GM19395 (cell line): ENCODE measurements at regions not wholly inside any gene's neighbourhood (a gene's known extent, or its start where the extent isn't known, plus 50 kb on each side); places are given as distances from the start of the nearest gene placed in this dataset.
"Not testable (repeated sequence)": the region's sequence is repeated elsewhere in the genome, so short reads cannot be mapped to it uniquely, and the experiment has no call there.

ENCODE experiments used
- ATAC-seq: cut with Tn5 transposase; IDR thresholded peaks from one replicate; pipeline ENCODE4 v1.9.1; 2021; ENCODE audit warnings: mild to moderate bottlenecking, moderate library complexity; ENCODE audit not compliant: unreplicated experiment

DNA sequence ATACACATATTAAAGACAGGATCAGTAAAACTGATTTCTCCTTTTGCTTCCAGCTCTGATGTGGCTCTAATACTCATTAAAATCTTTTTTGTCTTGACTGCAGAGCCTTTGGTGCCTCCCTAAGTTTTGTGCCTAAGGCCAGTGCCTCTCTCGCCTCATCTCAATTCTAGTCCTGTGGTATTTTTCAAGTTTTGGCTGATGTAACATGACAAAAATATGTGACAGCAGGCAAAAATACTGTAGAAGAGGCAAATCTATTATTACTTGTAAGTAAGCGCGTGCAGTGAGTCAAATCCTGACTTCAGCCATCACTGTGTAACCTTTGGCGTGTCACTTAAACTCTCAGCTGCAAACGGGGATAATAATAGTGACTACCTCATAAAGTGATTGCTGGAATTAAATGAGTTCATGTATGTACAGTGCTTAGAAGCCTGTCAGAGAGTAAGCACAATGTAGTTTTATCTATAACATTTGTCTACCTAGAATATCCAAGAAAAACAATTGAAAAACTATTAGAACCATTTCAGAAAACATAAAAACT, 74.0 kb downstream of the MAB21L3 start:
- ATAC-seq, result no peak

DNA sequence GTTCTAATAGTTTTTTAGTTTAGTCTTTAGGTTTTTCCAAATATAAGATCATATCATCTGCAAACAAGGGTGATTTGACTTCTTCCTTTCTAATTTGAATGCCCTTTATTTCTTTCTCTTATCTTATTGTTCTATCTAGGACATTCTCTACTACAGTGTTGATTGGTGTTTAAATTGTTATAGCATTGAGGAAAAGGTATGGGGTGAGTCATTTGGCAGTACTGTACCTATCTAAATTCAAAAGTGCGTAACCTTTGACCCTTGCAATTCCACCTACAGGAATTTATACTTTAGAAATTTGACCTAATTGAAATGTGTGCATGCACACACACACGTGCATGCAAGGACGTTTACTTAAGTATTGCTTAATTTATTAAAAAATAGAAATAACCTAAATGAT, 78.3 kb downstream of the MAB21L3 start:
- ATAC-seq, result no peak

DNA sequence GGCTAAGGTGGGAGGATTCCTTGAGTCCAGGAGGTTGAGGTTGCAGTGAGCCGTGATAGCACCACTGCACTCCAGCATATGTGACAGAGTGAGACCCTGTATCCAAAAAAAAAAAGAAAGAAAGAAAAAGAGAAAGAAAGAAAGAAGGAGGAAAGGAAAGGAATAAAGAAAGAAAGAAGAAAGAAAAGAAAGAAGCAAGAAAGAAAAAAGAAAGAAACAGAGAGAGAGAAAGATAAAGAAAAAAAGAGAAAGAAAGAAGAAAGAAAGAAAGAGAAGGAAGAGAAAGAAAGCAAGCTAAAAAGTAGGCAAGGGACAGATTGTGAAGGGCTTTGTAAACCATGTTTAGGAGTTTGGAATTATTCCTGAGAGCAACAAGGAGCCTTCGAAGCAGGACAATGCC, 80.1 kb downstream of the MAB21L3 start:
- ATAC-seq, result no peak

DNA sequence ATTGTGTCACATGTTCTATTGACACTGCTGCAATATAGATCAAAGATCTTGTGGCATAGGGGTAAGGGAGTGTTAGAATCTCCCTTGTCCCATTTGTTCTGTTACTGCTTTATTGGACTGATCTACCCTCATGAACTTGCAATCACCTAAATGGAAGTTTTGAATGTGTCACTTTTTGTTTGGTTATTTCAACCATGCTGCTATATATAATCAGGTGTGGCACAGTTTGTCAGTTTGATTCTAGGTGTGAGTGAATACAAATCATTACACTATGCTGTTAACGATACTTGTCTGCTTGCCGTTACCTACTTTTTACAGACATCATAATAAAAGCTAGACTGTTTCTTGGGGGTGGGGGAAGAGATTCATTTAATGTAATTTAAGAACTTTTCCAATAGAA, 82.6 kb downstream of the MAB21L3 start:
- ATAC-seq, result no peak

DNA sequence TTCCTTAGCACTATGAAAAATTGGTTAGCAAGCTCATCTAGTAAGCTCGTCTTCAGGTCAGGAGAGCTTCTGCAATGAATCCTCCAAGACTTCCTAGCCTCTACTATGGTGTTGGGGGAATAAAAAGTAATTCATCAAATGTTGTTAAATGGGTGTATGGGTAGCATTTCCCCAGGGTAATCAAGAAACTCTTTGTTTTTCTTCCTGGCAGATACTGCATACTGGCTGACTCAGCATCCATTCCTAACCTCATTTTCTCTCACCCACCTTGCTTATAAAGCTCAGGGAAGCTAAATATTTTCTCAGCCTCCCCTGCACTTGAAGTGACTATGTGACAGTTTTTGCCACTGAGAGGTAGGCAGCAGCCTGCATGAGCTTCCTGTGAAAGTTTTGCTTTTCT, 83.4 kb downstream of the MAB21L3 start:
- no peak for ATAC-seq

DNA sequence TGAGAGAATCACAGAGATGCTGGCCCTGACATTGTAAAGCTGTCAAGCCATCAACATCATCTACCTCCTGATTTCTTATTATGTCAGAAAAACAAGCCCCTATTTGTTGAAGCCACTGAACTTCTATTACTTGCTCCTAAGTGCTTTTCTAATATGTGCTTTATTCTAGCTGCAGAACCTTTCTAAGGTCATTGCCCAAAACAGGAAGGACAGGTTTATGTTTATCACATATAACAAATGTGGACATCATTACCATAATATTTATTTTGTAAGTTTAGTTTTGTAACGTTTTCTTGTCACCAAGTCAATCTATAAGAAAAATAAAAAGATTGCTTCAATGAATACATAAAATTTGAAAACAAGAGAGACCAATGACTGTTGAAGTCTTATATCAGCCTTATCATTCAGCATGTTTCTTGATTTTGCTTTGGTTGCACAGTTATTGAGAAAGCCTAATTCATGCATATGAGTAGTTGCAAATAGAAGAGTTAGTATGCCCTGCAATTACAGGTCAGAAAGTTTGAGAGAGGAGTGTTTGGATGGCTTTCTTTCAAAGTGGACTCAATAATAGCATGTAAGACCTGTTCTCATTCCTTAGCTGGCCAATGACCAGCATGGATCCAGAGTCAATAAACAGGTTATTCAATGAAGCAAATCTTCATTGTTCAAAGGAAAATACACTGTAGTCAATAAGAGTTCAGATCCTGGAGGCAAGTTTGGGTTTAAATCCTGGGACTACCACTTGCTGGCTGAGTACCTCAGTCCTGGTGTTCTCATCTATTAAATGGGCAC, 84.1 kb downstream of the MAB21L3 start:
- no peak for ATAC-seq

DNA sequence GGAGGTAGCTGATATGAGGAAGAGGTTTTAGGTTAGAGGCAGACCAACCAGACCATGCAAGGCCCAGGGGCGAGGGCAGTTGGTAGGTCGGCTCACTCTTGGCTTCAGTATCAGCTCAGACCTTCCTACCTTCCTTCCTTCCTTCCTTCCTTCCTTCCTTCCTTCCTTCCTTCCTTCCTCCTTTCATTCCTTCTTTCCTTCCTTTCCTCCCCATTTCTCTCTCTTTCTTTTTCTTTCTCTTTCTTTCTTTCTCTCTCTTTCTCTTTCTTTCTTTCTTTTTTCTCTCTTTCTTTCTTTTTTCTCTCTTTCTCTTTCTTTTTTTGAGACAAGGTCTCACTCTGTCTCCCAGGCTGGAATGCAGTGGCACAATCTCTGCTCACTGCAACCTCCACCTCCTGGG, 89.1 kb downstream of the MAB21L3 start:
- not testable (repeated sequence) for ATAC-seq

DNA sequence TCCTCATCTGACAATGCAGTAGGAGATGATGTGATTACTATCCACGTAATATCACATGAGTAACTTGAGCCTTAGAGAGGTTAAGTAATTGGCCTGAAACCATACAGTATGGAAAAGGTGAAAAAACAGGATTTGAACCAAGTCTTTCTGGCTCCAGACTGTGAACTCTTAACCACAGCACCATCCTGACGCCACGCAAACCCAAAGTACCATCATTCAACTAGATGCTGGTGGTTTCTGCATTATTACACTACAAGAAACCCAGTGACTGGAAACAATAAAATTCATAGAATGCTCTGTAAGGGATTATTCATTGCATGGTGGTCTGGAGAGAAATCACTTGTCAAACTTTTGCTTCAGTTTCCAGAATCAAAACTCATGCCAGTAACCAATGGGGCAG, 90.7 kb downstream of the MAB21L3 start:
- no peak for ATAC-seq

DNA sequence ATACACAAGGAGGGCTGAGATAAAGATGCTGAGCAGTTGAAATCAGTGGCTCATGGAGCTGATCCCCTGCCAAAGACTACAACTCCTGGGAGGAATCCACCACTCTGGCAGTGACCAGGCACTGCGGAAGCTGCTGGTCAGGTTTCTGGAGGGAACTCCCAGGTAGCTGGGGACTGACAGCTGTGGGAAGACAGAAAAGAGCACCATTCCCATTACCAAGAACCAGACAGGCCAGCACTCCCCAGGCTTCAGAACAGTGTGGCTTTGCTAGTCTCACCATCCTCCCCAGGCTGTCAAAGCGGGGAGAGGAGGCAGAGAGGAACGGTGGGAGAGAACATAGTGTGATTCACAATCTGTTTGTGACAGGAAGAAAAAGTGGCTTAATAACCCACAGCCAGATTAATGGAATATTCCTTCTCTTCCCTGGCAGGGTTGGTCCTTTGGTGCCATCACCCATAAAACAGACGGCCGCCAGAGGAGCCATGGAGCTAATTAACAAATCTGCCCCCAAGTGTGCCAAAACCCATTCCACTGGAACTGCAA, 92.1 kb downstream of the MAB21L3 start:
- no peak for ATAC-seq

DNA sequence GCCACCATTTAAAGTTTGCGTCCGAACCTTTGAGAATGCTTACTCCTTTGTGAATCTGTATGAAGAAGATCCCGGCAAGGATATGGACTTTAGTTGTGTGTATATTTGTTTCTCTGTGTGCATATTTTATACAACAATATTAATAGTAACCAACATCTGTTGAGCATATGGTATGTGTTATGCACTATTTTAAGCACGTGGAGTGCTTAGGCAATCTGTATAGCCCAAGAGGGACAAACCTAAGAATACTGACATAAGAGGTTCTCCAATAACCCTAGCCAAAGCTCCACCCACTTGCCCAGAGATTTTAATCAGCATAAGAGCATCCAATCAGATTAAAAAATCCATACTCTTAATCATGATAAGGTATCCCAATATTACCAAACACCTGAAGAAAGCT, 92.7 kb downstream of the MAB21L3 start:
- ATAC-seq, result no peak

DNA sequence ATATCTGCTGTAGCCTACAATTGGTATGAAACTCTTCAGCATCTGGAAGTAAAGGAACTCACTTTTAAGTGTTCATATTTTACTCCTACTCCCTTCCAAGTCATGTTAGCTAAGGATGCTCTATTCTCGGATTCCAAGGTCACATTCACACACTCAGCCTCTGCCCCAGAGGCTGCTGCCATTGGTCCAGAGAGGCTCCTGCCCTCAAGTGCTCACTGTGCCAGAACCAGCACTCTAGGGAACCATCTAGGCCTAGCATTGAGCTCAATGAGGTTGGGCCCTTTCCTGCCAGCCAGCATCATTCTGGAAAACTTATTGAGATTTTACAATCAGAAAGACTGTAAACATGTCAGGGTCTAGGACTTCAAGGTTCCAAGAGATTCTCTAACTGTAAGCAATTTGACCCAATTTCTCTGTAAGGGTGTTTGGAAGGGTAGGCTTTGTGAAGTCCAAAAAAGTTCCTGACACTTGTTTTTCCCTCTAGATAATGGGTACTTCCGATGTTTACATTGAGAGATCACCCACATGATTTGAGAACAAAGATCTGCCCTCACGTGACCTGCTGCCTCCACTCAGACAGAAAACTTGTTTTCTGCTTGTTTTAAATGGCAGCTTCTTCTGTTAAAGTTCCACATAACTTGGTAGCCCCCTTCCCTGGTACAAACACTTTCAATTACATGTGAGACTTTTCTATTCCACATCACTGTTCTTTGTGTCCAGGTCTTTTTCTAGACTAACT, 94.9 kb downstream of the MAB21L3 start:
- no peak for ATAC-seq

DNA sequence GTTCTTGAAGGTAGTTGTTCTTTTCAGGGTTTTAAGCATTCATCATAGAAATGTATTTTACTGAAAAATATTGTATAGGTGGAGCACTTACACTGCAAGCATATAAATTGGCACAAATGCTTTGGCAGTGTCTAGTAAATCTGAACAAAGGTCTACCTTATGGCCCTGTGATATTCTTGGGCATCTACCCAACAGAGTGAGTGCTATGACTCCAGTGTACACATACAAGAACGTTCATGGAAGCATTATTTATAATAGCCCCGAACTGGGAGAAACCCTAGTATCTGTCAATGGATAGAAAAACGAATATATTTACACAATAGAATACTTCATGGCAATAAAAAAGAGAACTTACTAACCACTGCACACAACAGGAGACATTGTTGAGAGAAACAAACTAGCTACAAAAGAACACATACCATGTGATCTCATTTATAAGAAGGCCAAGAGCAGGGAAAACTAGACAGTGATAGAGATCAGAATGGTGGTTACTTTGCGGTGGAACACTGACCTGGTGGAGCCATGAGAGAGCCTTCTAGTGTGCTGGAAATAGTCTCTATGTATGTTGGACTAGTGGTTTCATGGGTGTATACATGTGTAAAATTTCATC, 96.0 kb downstream of the MAB21L3 start:
- no peak for ATAC-seq

DNA sequence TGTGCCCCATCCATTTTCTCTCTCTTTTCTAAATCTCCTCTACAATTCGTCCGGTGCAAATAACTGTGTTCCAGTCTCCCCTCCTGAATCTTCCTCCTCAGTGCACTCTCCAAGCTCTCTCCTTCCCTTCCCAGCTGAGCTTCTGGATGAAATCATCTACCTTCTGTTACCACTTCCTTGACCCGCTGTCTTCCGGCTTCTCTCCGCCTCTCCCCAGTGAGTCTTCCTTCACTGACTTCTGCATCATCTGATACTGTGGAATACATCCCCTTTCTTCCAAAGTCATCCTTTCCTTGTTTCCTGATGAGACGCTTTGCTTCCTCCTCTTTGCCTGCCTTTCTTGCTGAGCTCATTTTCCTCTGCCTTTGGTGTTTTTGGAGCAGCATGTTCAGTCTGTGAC, 96.9 kb downstream of the MAB21L3 start:
- ATAC-seq, result no peak

DNA sequence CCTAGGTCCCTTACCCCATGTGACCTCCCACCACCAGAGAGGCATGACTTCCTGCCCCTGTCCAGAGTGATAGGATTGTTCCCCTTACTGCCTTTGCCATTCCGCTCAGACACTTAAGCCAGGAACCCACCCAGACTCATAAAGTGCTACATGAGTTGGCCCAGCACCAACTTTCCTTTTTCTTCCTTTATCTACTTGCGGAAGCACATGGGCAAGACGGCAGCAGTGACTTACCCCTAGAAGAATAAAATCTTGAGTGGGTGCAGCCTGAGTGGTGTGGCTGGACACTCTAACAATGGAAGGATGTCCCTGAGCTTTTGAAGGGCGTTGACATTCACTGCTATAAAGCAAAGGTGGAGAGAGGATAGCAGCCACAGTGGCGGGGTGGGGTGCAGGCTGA, 100.1 kb downstream of the MAB21L3 start:
- ATAC-seq, result no peak

DNA sequence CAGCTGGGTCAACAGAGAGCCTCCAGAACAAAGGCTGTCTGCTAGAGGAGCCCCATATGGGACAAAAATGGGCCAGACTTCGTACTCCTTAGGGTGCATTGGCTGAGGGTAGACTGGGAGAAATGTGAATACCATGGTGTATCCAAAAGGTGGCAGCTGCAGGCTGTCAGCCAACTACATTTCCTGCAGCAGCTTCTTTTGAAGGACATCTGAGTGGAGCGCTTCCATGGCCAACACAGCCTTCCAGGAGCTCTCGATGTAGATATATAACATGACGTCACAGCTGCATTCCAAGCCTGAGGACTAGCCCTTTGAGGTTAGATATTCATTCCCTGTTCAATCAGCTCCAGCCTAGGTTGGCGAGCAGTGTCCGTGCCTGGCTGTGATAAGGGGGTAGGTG, 107.7 kb downstream of the MAB21L3 start:
- no peak for ATAC-seq

DNA sequence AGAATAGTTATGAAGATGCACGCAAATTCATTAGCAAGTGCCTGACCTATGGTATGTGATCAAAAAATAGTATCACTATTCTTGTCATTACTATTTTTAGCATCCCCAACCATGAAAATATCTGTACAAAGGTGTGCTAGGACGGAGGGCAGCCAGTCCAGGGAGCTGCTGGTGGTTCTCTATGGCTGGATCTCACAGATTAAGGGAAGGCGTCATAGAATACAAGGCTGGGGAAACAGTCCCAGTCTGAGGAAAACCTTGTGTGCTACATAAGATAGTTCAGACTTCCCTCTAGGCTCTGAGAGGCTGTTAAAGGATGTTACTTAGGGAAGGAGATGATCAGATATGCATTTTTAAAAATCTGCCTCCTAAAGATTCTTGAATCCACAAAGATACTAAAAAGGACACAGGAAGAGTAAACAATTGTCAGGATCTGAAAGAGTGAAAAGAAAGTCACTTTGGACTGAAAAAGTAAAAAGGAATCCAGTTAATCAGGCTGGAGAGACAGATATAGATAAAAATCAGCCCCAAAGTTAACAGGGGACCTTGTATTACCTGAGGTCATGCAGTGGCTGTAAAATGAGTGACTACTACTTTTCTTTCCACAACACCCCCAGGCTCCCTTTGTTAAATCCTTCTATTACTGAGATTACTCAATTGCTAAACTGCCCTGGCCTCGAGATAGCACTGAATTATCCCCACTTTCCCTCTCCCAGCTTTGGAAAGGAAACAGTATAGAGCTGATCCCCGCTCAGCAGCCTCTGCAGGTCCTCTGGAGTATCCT, 108.6 kb downstream of the MAB21L3 start:
- no peak for ATAC-seq

DNA sequence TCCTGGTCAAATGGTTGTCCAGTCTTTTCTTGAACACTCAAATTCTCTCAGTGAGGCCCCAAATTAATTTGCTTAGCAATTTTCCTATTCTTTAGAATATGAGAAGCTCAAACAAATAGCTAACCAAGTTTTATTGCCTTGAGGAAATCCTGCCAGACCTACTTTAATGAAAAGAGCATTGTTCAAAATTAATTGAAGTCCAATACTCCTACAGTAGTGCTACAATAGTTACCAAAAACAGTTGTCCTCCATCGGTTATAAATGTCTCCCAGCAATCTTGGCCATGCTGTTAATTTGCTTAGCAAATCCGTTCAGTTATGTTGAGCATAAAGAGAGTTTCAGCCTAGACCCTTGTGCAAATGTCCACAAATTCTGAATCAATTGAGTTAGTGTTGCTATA, 112.9 kb downstream of the MAB21L3 start:
- no peak for ATAC-seq

DNA sequence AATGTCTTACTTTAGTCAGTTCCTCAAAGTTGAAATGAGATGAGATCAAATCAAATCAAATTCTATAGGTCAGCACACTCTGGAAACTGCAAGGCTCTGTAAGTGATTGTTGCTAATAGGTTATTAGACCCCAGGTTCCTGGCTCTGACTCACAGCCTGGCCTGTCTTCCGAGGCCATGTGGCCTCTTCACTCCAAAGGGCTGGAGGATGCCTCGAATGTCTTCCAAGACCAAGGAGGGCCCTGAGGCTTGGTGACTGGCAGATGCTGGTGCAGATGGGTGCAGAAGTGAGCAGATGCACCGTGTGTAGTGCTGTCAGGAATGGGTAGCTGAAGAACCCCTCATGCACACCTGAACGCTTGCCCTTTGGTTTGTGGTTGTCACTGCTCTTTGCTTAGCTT, 113.4 kb downstream of the MAB21L3 start:
- ATAC-seq, result no peak

DNA sequence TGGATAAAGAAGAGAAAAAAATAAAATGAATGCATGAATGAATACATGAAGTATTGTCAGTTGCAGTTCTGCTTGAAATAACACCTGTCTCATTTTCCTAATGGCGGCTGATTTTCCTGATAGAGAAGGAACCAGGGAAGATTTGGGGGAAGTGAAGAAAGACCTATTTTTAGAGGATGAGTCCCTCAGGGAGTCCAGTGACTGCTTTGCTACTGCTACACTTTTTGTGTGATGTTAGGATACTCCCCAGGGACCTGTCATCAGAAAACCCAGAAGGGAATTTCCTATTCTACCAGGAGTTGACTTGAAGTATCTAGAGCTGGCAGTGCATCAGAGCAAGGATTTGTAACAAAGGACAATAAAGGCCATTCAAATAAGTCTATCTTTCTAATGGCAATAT, 114.8 kb downstream of the MAB21L3 start:
- ATAC-seq, result no peak

DNA sequence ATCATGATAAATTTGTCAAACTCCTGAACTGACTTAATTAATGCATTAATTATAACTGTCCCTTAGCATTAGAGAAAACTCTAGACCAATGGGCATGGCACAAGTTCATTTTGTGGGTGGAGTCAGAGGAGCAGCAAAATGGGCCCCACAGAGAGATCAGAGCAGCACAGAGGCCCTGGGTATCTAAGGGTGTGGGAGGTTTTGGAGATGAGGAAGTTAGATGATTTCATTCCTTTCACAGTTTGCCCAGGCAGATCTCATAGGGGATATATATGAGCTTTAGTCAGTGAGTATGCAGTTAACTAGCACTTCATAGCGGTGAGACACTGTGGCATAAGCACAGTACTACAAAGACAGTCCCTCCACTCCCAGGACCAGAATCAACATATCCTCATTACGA, 117.3 kb downstream of the MAB21L3 start:
- ATAC-seq, result no peak

DNA sequence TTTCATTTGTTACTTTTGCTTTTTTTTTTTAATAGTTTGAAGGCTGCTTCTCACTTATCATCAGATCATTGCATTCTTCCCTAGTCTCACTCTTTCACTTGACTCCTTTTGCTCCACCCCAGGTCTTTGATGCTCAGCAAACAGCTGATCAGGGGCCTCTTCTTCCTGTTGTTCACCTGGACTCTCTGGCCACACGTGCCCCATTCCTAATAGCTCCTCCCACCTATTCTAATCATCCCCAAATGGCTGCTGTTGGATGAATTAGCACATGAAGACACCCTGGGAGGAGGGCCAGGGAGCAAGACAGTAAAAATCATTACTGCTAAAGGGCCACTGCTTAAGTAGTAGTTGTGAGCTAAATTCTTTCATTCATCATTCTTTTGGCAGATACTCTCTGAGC, 119.5 kb downstream of the MAB21L3 start:
- ATAC-seq, result no peak
